Sigmoid colon (tissue), 6 donors: ENCODE measurements at regions not wholly inside any gene's neighbourhood (a gene's known extent, or its start where the extent isn't known, plus 50 kb on each side); places are given as distances from the start of the nearest gene placed in this dataset.

Experiments
- DNase-seq: peaks from one replicate; pipeline ENCODE4 v3.0.0-alpha.2; 2019
- H3K27ac ChIP-seq, 4 donors: fragments of 200-600 bp; sonication (generic); one replicate each; pipeline ENCODE4 v1.5.1; 2016 to 2019; ENCODE audit warnings: mild to moderate bottlenecking in 1 of 4
- H3K27me3 ChIP-seq, 3 donors: fragments of 200-600 bp; sonication (generic); one replicate each; pipeline ENCODE4 v1.5.1; 2019; ENCODE audit warnings: mild to moderate bottlenecking in 1 of 3
- H3K36me3 ChIP-seq, 4 donors: fragments of 200-600 bp; sonication (generic); one replicate each; pipeline ENCODE4 v1.5.1; 2016 to 2019
- H3K4me1 ChIP-seq, 4 donors: fragments of 200-600 bp; sonication (generic); one replicate each; pipeline ENCODE4 v1.5.1; 2017 to 2019
- H3K4me3 ChIP-seq, 4 donors: fragments of 200-600 bp; sonication (generic); one replicate each; pipeline ENCODE4 v1.5.1; 2017 to 2019; ENCODE audit warnings: mild to moderate bottlenecking in 2 of 4, moderate library complexity in 1 of 4
- H3K9me3 ChIP-seq, 4 donors: fragments of 200-600 bp in 3 of 4; sonication (generic) in 3 of 4; one replicate each; pipeline versions ENCODE4 v1.5.1 to v1.6.1; 2013 to 2019
- EP300 ChIP-seq, 4 donors: sonication (generic); formaldehyde crosslinking; IDR thresholded peaks; one replicate each; pipeline ENCODE4 v1.6.1; 2017; ENCODE audit warnings: antibody characterized with exemption in 4 of 4
- POLR2A ChIP-seq, 2 donors: fragments of 450-650 bp; IDR thresholded peaks; one replicate each; pipeline ENCODE4 v1.6.1; 2016; ENCODE audit warnings: antibody characterized with exemption in 2 of 2, mild to moderate bottlenecking in 2 of 2, moderate library complexity in 2 of 2
- POLR2AphosphoS5 ChIP-seq, 4 donors: sonication (generic); formaldehyde crosslinking; IDR thresholded peaks; one replicate each; pipeline ENCODE4 v1.6.1; 2017; ENCODE audit warnings: antibody characterized with exemption in 4 of 4
- WGBS, 2 donors: extraction: QIAGEN DNeasy Blood & Tissue Kit; methylation state at CpG; one replicate each; pipeline ENCODE4 v1.1.7; 2013; 5-methylcytosine and 5-hydroxymethylcytosine counted together
- intact Hi-C: fragments of 100-400 bp; cut with DNase I; formaldehyde crosslinking; loops from one replicate; pipeline ENCODE4 v1.15.1; 2023
- TF ChIP-seq, protein P1 (sequence below), 4 experiments: fragments of 450-650 bp in 3 of 4; fragments of 200-600 bp in 1 of 4; IDR thresholded peaks; one replicate each; pipeline ENCODE4 v1.5.1; 2016 to 2019; ENCODE audit warnings: antibody characterized with exemption in 4 of 4, mild to moderate bottlenecking in 3 of 4, moderate library complexity in 2 of 4
- donor health status: healthy with polysubstance abuse.
- donor health status: healthy.

GRCh38 chr6:81864124-81864523 lies 111.6 kb upstream of the TENT5A start:
- peaks cover 0 to 3% (median 0%) of the 10 kb centered on the region in 4 donors for H3K4me1 ChIP-seq
- intact Hi-C loops: no loop called here
- TF ChIP-seq, protein P1, sequence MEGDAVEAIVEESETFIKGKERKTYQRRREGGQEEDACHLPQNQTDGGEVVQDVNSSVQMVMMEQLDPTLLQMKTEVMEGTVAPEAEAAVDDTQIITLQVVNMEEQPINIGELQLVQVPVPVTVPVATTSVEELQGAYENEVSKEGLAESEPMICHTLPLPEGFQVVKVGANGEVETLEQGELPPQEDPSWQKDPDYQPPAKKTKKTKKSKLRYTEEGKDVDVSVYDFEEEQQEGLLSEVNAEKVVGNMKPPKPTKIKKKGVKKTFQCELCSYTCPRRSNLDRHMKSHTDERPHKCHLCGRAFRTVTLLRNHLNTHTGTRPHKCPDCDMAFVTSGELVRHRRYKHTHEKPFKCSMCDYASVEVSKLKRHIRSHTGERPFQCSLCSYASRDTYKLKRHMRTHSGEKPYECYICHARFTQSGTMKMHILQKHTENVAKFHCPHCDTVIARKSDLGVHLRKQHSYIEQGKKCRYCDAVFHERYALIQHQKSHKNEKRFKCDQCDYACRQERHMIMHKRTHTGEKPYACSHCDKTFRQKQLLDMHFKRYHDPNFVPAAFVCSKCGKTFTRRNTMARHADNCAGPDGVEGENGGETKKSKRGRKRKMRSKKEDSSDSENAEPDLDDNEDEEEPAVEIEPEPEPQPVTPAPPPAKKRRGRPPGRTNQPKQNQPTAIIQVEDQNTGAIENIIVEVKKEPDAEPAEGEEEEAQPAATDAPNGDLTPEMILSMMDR (IDR thresholded peaks at IDR 0.05): no peak
- TF ChIP-seq POLR2A (IDR thresholded peaks at IDR 0.05) (no peak), EP300 (IDR thresholded peaks at IDR 0.05) (no peak), POLR2AphosphoS5 (IDR thresholded peaks at IDR 0.05) (no peak)

GRCh38 chr6:81863123-81863522 lies 110.6 kb upstream of the TENT5A start:
- TF ChIP-seq, protein P1 (IDR thresholded peaks at IDR 0.05): no peak
- no peak for TF ChIP-seq POLR2AphosphoS5 (IDR thresholded peaks at IDR 0.05)
- TF ChIP-seq POLR2A (IDR thresholded peaks at IDR 0.05): no peak
- TF ChIP-seq EP300 (IDR thresholded peaks at IDR 0.05): no peak
- WGBS, 2 donors: 13 to 44% methylated on average over 1 of the region's 1 CpG
- intact Hi-C loops: no loop called here
- Histone ChIP-seq H3K27me3 (no peaks in the 10 kb centered on the region), H3K36me3 (no peaks in the 10 kb centered on the region), H3K27ac (no peak overlapping the region), H3K9me3 (no peaks in the 10 kb centered on the region), H3K4me1 (peaks cover 0 to 3% (median 0%) of the 10 kb centered on the region in 4 donors), H3K4me3 (no peak overlapping the region)
- no peak for DNase-seq

More at GRCh38 chr6:81864124-81864523, 111.6 kb upstream of the TENT5A start:
- 18 to 63% methylated on average over 2 of the region's 2 CpGs for WGBS, 2 donors
- Histone ChIP-seq H3K9me3 (no peaks in the 10 kb centered on the region), H3K27me3 (no peaks in the 10 kb centered on the region), H3K36me3 (no peaks in the 10 kb centered on the region), H3K4me3 (no peak overlapping the region), H3K27ac (no peak overlapping the region)
- no peak for DNase-seq

GRCh38 chr6:81861281-81861680 lies 108.8 kb upstream of the TENT5A start:
- intact Hi-C loops: no loop called here
- H3K9me3 ChIP-seq: no peaks in the 10 kb centered on the region
- H3K4me3 ChIP-seq: no peak overlapping the region
- H3K27me3 ChIP-seq: no peaks in the 10 kb centered on the region
- no peak overlapping the region for H3K27ac ChIP-seq
- WGBS, 2 donors: 83 to 84% methylated on average over 1 of the region's 1 CpG
- H3K4me1 ChIP-seq: peaks cover 0 to 3% (median 0%) of the 10 kb centered on the region in 4 donors
- H3K36me3 ChIP-seq: no peaks in the 10 kb centered on the region
- DNase-seq: no peak
- TF ChIP-seq POLR2A (IDR thresholded peaks at IDR 0.05): no peak

DNA sequence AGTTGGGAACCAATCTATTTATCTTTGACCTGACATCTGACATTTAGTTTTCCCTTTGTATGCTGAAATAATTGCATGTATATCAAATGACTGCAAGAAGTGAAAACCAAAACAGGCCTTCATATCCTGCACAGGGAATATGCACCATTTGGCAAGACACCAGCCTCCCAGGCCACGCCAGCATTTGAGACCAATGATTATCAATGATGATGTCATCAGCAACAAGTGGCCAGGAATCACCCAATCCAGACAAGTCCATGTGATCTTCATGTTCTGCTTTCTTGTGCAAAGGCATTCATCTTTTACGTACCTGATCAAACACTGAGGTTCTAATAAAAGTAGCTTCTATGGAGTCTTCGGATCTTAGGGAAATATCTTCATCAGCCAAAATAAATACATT lies 107.4 kb upstream of the TENT5A start:
- DNase-seq: no peak
- Histone ChIP-seq H3K4me1 (peaks cover 0 to 3% (median 0%) of the 10 kb centered on the region in 4 donors), H3K4me3 (no peak overlapping the region), H3K36me3 (no peaks in the 10 kb centered on the region), H3K27ac (no peak overlapping the region), H3K27me3 (no peaks in the 10 kb centered on the region), H3K9me3 (no peaks in the 10 kb centered on the region)
- TF ChIP-seq POLR2AphosphoS5 (IDR thresholded peaks at IDR 0.05) (no peak), EP300 (IDR thresholded peaks at IDR 0.05) (no peak), POLR2A (IDR thresholded peaks at IDR 0.05) (no peak)
- TF ChIP-seq, protein P1 (IDR thresholded peaks at IDR 0.05): no peak
- intact Hi-C loops: no loop called here
- 88 to 96% methylated on average over 3 of the region's 3 CpGs for whole genome bisulfite sequencing, 2 donors

DNA sequence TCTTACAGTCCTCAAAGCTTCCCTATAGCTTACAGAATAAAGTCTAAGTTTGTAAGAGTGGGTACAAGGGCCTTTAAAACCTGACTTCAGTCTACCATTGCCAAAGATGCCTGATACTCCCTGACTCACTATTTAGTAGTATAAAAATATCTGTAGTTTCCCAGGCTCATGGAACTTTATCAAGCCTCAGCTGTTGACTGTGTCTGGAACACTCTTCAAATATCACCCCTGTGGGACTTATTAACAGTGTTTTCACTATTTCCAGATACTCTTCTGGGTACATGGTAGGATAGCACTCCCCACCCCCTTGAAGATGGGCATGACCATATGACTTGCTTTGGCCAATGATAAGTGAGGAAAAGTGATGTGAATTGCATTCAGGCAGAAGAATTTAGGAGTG lies 105.3 kb upstream of the TENT5A start:
- TF ChIP-seq POLR2AphosphoS5 (IDR thresholded peaks at IDR 0.05): no peak
- no peak for TF ChIP-seq POLR2A (IDR thresholded peaks at IDR 0.05)
- TF ChIP-seq EP300 (IDR thresholded peaks at IDR 0.05): no peak
- TF ChIP-seq, protein P1 (IDR thresholded peaks at IDR 0.05): no peak
- no peak overlapping the region for H3K27ac ChIP-seq

More for the DNA sequence above, 105.3 kb upstream of the TENT5A start:
- no peaks in the 10 kb centered on the region for H3K9me3 ChIP-seq
- DNase-seq: no peak
- no peaks in the 10 kb centered on the region for H3K36me3 ChIP-seq
- H3K4me3 ChIP-seq: no peak overlapping the region
- H3K4me1 ChIP-seq: no peaks in the 10 kb centered on the region
- H3K27me3 ChIP-seq: no peaks in the 10 kb centered on the region
- intact Hi-C loops: no loop called here
